Esophagus muscularis mucosa (tissue), 4 donors: ENCODE measurements at regions not wholly inside any gene's neighbourhood (a gene's known extent, or its start where the extent isn't known, plus 50 kb on each side); places are given as distances from the start of the nearest gene placed in this dataset.

ENCODE experiments used
- CTCF ChIP-seq, 3 experiments: fragments of 200-600 bp in 2 of 3; fragments of 450-650 bp in 1 of 3; sonication (generic) in 2 of 3; IDR thresholded peaks; one replicate each; pipeline ENCODE4 v1.5.1; 2017 to 2019; ENCODE audit warnings: antibody characterized with exemption in 3 of 3, mild to moderate bottlenecking in 2 of 3, moderate library complexity in 1 of 3
- EP300 ChIP-seq: sonication (generic); formaldehyde crosslinking; IDR thresholded peaks from one replicate; pipeline ENCODE4 v1.6.1; 2017; ENCODE audit warnings: antibody characterized with exemption
- POLR2A ChIP-seq: fragments of 450-650 bp; IDR thresholded peaks from one replicate; pipeline ENCODE4 v1.6.1; 2017; ENCODE audit warnings: antibody characterized with exemption, moderate library complexity, mild to moderate bottlenecking, low read depth
- POLR2AphosphoS5 ChIP-seq, 2 donors: sonication (generic); formaldehyde crosslinking; IDR thresholded peaks; one replicate each; pipeline ENCODE4 v1.6.1; 2017; ENCODE audit warnings: antibody characterized with exemption in 2 of 2

DNA sequence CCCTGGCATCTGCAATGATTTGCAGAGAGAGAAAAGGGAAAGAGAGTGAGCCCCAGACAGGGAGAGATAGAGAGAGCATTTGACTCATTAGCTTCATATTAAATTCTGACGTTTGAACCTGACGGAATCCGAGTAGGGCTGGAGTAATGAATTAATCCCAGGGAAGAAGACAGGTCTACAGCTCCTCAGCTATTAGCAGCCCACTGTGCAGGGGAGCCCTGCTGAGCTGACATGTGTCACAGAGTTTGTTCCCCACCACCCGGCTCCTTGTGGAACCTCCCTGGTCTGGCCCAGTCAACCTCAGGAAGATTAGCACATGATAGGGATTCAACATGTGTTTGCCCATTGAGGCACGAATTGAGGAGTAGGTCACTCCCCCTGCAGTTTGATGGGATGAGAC is 404.0 kb downstream of the BUD13 start:
- TF ChIP-seq CTCF (IDR thresholded peaks at IDR 0.05) (no peak), POLR2AphosphoS5 (IDR thresholded peaks at IDR 0.05) (no peak), POLR2A (no peak), EP300 (no peak)
